IPS-18c (cell line): ENCODE measurements at regions not wholly inside any gene's neighbourhood (a gene's known extent, or its start where the extent isn't known, plus 50 kb on each side); places are given as distances from the start of the nearest gene placed in this dataset.

Experiments used
- H3K4me3 ChIP-seq: 2 replicates; pipeline ENCODE4 v1.7.0; 2013; ENCODE audit warnings: low read depth, mild to moderate bottlenecking, low read length, moderate library complexity; ENCODE audit not compliant: insufficient read depth
- H3K9me3 ChIP-seq: one replicate; pipeline ENCODE4 v1.6.1; 2013; ENCODE audit warnings: mild to moderate bottlenecking, low read length, moderate library complexity; ENCODE audit not compliant: control insufficient read depth, insufficient read depth

- Histone ChIP-seq H3K4me3 (no peak overlapping the region), H3K9me3 (no peaks in the 10 kb centered on the region)
These were observed 56.0 kb upstream of the CD53 start for GRCh38 chr1:110816945-110817344.

- Histone ChIP-seq H3K4me3 (no peak overlapping the region), H3K9me3 (no peaks in the 10 kb centered on the region)
These were observed 61.4 kb upstream of the CD53 start for GRCh38 chr1:110811529-110811928.

- H3K4me3 ChIP-seq = no peak overlapping the region
- H3K9me3 ChIP-seq = no peaks in the 10 kb centered on the region
These were observed 72.9 kb upstream of the CD53 start for GRCh38 chr1:110800079-110800478.

- H3K4me3 ChIP-seq = no peak overlapping the region
- no peaks in the 10 kb centered on the region for H3K9me3 ChIP-seq
These were observed 74.2 kb upstream of the CD53 start for GRCh38 chr1:110798691-110799256.

GRCh38 chr1:110788673-110789072 is 84.3 kb upstream of the CD53 start:
- no peaks in the 10 kb centered on the region for H3K9me3 ChIP-seq
- no peak overlapping the region for H3K4me3 ChIP-seq

- no peak overlapping the region for H3K4me3 ChIP-seq
- H3K9me3 ChIP-seq = no peaks in the 10 kb centered on the region
These were observed 85.4 kb upstream of the CD53 start for GRCh38 chr1:110787328-110788071.

GRCh38 chr1:110786802-110787327 is 86.1 kb upstream of the CD53 start:
- Histone ChIP-seq H3K4me3 (no peak overlapping the region), H3K9me3 (no peaks in the 10 kb centered on the region)

GRCh38 chr1:110785612-110786011 is 87.3 kb upstream of the CD53 start:
- Histone ChIP-seq H3K4me3 (no peak overlapping the region), H3K9me3 (no peaks in the 10 kb centered on the region)

- Histone ChIP-seq H3K4me3 (no peak overlapping the region), H3K9me3 (no peaks in the 10 kb centered on the region)
These were observed 87.9 kb upstream of the CD53 start for GRCh38 chr1:110785055-110785454.

GRCh38 chr1:110783292-110783918 is 89.5 kb upstream of the CD53 start:
- Histone ChIP-seq H3K4me3 (no peak overlapping the region), H3K9me3 (no peaks in the 10 kb centered on the region)

GRCh38 chr1:110781525-110781924 is 91.4 kb upstream of the CD53 start:
- Histone ChIP-seq H3K4me3 (no peak overlapping the region), H3K9me3 (no peaks in the 10 kb centered on the region)

- H3K9me3 ChIP-seq = no peaks in the 10 kb centered on the region
- peak overlapping the region; percentile 34; the same call in 1 of the 2 replicates for H3K4me3 ChIP-seq
These were observed 92.1 kb upstream of the CD53 start for GRCh38 chr1:110780600-110781484.

- no peak overlapping the region for H3K4me3 ChIP-seq
These were observed 93.3 kb upstream of the CD53 start for GRCh38 chr1:110779636-110780035.

GRCh38 chr1:110778821-110779220 is 94.1 kb upstream of the CD53 start:
- Histone ChIP-seq H3K9me3 (peaks cover 2% of the 10 kb centered on the region), H3K4me3 (no peak overlapping the region)

More at GRCh38 chr1:110779636-110780035, 93.3 kb upstream of the CD53 start:
- H3K9me3 ChIP-seq = no peaks in the 10 kb centered on the region

GRCh38 chr1:110777228-110777627 is 95.7 kb upstream of the CD53 start:
- no peak overlapping the region for H3K4me3 ChIP-seq
- H3K9me3 ChIP-seq = peaks cover 2% of the 10 kb centered on the region

GRCh38 chr1:110774398-110774797 is 98.5 kb upstream of the CD53 start:
- H3K4me3 ChIP-seq = no peak overlapping the region
- H3K9me3 ChIP-seq = peaks cover 2% of the 10 kb centered on the region

GRCh38 chr1:110773813-110774212 is 99.1 kb upstream of the KCNA3 start:
- Histone ChIP-seq H3K9me3 (peaks cover 2% of the 10 kb centered on the region), H3K4me3 (no peak overlapping the region)
